Tibial nerve (tissue), 4 donors: ENCODE measurements at regions not wholly inside any gene's neighbourhood (a gene's known extent, or its start where the extent isn't known, plus 50 kb on each side); places are given as distances from the start of the nearest gene placed in this dataset.
"Not testable (repeated sequence)": the region's sequence is repeated elsewhere in the genome, so short reads cannot be mapped to it uniquely, and the experiment has no call there.

Experiments
- DNase-seq, 2 donors: peaks; one replicate each; pipeline ENCODE4 v3.0.0-alpha.2; 2019; ENCODE audit warnings: low spot score in 2 of 2
- H3K27ac ChIP-seq, 4 donors: fragments of 200-600 bp; sonication (generic) in 3 of 4; one replicate each; pipeline ENCODE4 v1.5.1; 2017 to 2019; ENCODE audit warnings: mild to moderate bottlenecking in 1 of 4
- H3K27me3 ChIP-seq, 2 donors: fragments of 200-600 bp; sonication (generic) in 1 of 2; one replicate each; pipeline versions ENCODE4 v1.5.1 to v1.6.0; 2017 to 2019
- H3K36me3 ChIP-seq, 3 donors: fragments of 200-600 bp; sonication (generic); one replicate each; pipeline ENCODE4 v1.5.1; 2018 to 2019
- H3K4me1 ChIP-seq, 4 donors: fragments of 200-600 bp; sonication (generic) in 3 of 4; one replicate each; pipeline ENCODE4 v1.5.1; 2017 to 2019
- H3K4me3 ChIP-seq, 4 donors: fragments of 200-600 bp; sonication (generic) in 3 of 4; one replicate each; pipeline ENCODE4 v1.5.1; 2017 to 2019; ENCODE audit warnings: mild to moderate bottlenecking in 1 of 4, moderate library complexity in 1 of 4
- H3K9me3 ChIP-seq, 4 donors: fragments of 200-600 bp; sonication (generic) in 3 of 4; one replicate each; pipeline ENCODE4 v1.5.1; 2017 to 2019
- WGBS, 2 donors: methylation state at CpG; one replicate each; pipeline ENCODE4 v1.1.5; 2018; 5-methylcytosine and 5-hydroxymethylcytosine counted together

- H3K27me3 ChIP-seq, H3K4me1 ChIP-seq, H3K4me3 ChIP-seq, DNase-seq, H3K27ac ChIP-seq, H3K9me3 ChIP-seq, H3K36me3 ChIP-seq: not testable (repeated sequence)
Measured at GRCh38 chr6:57708061-57708460, 390.6 kb downstream of the PRIM2 start.

GRCh38 chr6:57722546-57722945 is 405.1 kb downstream of the PRIM2 start:
- not testable (repeated sequence) for H3K27me3 ChIP-seq, DNase-seq, H3K36me3 ChIP-seq, H3K27ac ChIP-seq, H3K4me3 ChIP-seq, H3K4me1 ChIP-seq, H3K9me3 ChIP-seq
- WGBS, 2 donors = 62 to 83% methylated on average over 2 of the region's 2 CpGs

GRCh38 chr6:57723815-57724401 is 406.5 kb downstream of the PRIM2 start:
- H3K27me3 ChIP-seq, H3K4me1 ChIP-seq, H3K27ac ChIP-seq, DNase-seq, H3K9me3 ChIP-seq, H3K4me3 ChIP-seq, H3K36me3 ChIP-seq: not testable (repeated sequence)
- WGBS, 2 donors = 80 to 81% methylated on average over 10 of the region's 10 CpGs

DNA sequence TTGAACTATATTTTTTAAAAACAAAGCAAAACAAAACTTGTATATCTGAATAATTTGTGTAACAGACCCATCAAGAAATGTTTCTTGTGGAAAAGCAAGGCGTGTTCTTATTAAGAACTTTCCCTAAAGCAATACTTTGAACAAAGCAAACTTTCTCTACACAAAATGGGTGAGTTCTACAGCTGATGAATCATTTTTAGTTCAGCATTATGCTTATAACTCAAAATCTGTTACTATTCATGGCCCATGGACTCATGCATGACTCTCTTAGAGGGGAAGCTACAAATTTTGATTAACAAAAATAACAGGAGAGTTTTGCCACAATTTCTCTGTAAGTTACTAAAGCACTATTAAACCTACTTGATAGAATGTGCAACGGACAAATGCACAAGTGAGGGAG is 412.0 kb downstream of the PRIM2 start:
- not testable (repeated sequence) for H3K4me3 ChIP-seq, H3K4me1 ChIP-seq, H3K9me3 ChIP-seq, DNase-seq, H3K27me3 ChIP-seq, H3K27ac ChIP-seq, H3K36me3 ChIP-seq
- 44 to 69% methylated on average over 1 of the region's 2 CpGs for WGBS, 2 donors

GRCh38 chr6:57730726-57731125 is 413.3 kb downstream of the PRIM2 start:
- not testable (repeated sequence) for H3K27me3 ChIP-seq, H3K4me1 ChIP-seq, DNase-seq, H3K9me3 ChIP-seq, H3K27ac ChIP-seq, H3K36me3 ChIP-seq, H3K4me3 ChIP-seq
- WGBS, 2 donors = 18 to 19% methylated on average over 4 of the region's 4 CpGs

- H3K4me3 ChIP-seq, H3K27me3 ChIP-seq, H3K27ac ChIP-seq, DNase-seq, H3K9me3 ChIP-seq, H3K4me1 ChIP-seq, H3K36me3 ChIP-seq: not testable (repeated sequence)
- 83 to 94% methylated on average over 3 to 4 of the region's 5 CpGs for WGBS, 2 donors
Measured at GRCh38 chr6:57747716-57748115, 430.3 kb downstream of the PRIM2 start.

DNA sequence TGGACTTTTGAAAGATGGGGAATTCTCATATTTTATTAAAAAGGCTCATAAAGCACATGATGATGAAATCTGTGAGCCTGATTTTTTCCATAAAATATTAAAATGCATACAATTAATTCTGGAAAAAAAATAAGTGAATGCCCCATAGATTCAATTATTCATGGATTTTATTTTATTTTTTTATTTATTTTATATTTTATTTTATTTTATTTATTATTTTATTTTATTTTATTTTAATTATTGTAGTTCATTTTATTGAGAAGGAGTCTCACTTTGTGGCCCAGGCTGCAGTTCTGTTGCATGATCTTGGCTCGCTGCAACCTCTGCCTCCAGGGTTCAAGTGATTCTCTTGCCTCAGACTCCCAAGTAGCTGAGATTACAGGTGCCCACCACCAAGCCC is 442.4 kb downstream of the PRIM2 start:
- H3K4me3 ChIP-seq, H3K36me3 ChIP-seq, DNase-seq, H3K4me1 ChIP-seq, H3K27me3 ChIP-seq, H3K9me3 ChIP-seq, H3K27ac ChIP-seq: not testable (repeated sequence)
- WGBS, 2 donors = 75 to 86% methylated on average over 1 of the region's 1 CpG

GRCh38 chr6:57792720-57793397 is 475.4 kb downstream of the PRIM2 start:
- not testable (repeated sequence) for H3K4me3 ChIP-seq, H3K27ac ChIP-seq, H3K4me1 ChIP-seq, DNase-seq, H3K36me3 ChIP-seq, H3K9me3 ChIP-seq
- 4 to 6% methylated on average over 15 to 23 of the region's 25 CpGs for WGBS, 2 donors
- H3K27me3 ChIP-seq = peaks cover 0 to 32% of the 10 kb centered on the region in 2 donors

DNA sequence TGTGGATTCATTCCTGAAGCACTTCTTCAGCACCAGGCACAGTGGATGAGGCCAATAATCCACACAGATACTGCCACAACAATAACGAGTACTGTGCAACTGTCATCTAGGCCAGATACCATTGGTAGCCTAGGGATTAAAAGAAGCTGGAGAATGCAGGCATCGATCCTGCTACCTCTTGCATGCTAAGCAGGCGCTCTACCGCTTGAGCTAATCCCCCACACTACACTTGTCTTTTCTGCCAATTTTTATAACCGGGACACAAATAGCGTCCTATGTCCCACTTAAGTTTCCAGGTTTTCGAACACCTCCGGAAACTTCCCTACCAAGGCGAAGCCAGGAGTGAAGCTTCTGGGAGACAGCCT is 475.9 kb downstream of the PRIM2 start:
- not testable (repeated sequence) for H3K36me3 ChIP-seq, H3K9me3 ChIP-seq, H3K4me3 ChIP-seq, DNase-seq, H3K4me1 ChIP-seq, H3K27ac ChIP-seq
- H3K27me3 ChIP-seq = peaks cover 0 to 32% of the 10 kb centered on the region in 2 donors
- 4 to 11% methylated on average over 9 of the region's 9 CpGs for WGBS, 2 donors

DNA sequence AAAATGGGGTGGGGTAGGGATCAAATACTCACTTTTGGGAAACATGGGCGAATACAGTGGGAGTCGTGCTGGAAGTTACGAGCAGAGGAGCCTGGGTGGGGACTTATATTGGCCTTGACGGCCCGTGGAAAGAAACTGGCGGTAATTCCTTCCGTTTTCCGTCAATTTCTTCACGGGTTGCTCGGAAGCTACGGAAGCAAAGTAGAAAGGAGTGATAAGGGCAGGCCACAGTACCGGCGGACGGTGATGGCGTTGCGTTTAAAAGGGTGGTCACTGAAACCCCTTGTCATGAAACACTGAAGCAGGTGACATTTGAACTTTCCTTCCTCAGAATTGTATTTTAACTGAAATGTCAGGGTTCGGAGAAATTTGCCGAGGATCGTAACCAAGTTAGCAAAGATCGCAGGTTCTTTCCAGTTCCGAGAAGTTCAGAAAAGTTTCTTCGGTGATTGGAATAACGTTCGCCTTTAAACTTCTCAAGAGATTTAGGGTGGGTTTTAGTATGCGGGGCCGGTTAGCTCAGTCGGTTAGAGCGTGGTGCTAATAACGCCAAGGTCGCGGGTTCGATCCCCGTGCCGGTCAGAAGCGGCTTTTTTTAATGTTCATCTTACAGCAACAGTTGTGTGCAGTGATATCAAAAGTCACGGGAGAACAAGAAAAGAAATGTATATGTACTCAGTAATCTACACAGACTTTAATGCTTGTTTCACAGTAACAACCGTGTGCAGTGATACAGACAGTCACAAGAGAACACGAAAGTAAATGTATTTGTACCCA is 482.5 kb downstream of the PRIM2 start:
- WGBS, 2 donors = 4% methylated on average over 38 of the region's 38 CpGs
- H3K9me3 ChIP-seq, DNase-seq, H3K27ac ChIP-seq, H3K4me1 ChIP-seq, H3K36me3 ChIP-seq: not testable (repeated sequence)
- H3K4me3 ChIP-seq = peak overlapping the region in 2 of 4 donors; percentile 16 to 41
- peaks cover 0 to 25% of the 10 kb centered on the region in 2 donors for H3K27me3 ChIP-seq

DNA sequence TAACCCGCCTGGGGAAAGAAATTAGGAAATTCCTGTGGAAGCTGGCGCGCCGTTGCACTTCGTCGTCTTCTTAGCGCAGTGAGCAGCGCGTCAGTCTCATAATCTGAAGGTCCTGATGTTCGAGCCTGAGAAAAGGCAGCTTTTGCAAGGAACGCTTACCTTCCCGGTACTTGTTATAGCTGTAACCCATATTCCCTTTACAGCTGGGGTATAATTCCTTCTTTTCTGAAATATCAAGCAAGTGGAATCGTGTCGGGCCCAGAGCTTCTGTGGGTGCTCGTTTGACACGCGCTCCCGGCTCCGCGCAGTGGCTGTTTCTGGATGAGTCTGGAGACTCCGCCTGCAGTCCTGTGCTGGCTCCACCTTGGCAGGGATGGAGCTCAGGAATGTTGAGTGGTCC is 491.2 kb downstream of the PRIM2 start:
- H3K36me3 ChIP-seq, H3K27ac ChIP-seq, DNase-seq, H3K4me1 ChIP-seq, H3K9me3 ChIP-seq, H3K4me3 ChIP-seq: not testable (repeated sequence)
- 2 to 10% methylated on average over 21 of the region's 21 CpGs for WGBS, 2 donors
- H3K27me3 ChIP-seq = peaks cover 0 to 45% of the 10 kb centered on the region in 2 donors

DNA sequence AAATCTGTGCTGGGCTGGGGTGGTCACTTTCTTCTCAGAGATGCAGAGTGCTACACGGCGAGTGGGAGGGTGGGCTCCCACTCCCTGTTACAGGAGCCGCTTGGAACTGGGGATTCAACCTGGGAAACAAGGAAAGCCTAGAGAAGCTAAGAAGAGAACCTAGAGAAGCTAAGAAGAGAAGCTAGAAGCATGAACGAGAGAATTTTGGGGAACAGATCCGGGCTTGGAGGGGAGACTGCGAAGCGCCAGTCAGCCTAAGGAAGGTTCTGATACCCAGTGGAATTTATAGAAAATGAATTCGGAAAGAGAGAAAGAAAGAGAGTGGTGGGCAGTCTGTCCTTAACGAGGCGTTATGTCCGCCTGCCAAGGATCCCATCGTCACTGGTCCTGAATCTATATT is 492.0 kb downstream of the PRIM2 start:
- 12 to 29% methylated on average over 12 of the region's 12 CpGs for WGBS, 2 donors
- not testable (repeated sequence) for H3K27ac ChIP-seq, H3K9me3 ChIP-seq, DNase-seq, H3K4me1 ChIP-seq, H3K4me3 ChIP-seq, H3K36me3 ChIP-seq
- peaks cover 0 to 53% of the 10 kb centered on the region in 2 donors for H3K27me3 ChIP-seq

DNA sequence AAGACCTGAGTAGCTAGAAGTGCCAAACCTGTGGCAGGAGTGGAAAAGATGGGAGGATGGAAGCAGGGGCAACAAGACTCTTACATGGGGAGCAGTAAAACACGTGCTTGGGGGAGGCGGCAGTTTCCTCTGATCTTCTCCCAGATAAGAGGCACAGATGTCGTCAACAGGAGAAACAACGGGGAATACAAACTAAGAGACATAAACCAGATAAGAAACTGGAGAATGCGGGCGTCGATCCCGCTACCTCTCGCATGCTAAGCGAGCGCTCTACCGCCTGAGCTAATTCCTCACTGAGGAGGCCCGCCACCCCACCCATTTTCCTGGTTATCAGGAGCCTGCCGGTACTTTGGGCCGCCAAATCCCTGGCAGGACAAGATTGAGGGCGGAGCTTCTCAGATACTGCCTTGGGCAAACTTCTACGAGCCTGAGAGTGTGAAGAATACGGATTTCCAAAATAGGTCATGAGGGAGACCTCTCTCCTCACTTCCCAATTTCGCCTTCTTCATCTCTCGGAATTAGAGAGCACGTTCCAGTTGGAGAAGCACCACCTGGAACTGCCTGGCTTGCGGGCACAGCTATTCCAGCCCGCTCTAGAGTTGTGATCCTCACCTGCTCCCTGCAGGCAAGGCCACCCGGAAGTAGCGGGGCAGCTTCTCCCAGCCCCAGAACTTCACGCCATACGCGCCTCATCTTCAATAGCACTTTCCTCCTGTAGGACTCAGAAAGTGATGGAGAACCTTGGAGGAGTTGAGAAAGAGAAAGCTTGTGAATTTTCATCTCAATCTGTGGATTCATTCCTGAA is 496.0 kb downstream of the PRIM2 start:
- 8 to 9% methylated on average over 28 of the region's 28 CpGs for WGBS, 2 donors

More for the DNA sequence above, 496.0 kb downstream of the PRIM2 start:
- H3K36me3 ChIP-seq, H3K4me3 ChIP-seq, H3K9me3 ChIP-seq, H3K27ac ChIP-seq, DNase-seq, H3K4me1 ChIP-seq: not testable (repeated sequence)
- H3K27me3 ChIP-seq = peaks cover 0 to 69% of the 10 kb centered on the region in 2 donors
